K562 (cell line): ENCODE measurements at regions not wholly inside any gene's neighbourhood (a gene's known extent, or its start where the extent isn't known, plus 50 kb on each side); places are given as distances from the start of the nearest gene placed in this dataset.

Experiments
- FOXP1 ChIP-seq: sonication (generic); formaldehyde crosslinking; IDR thresholded peaks from 2 replicates; pipeline ENCODE4 v1.8.0; 2022; ENCODE audit warnings: mild to moderate bottlenecking, missing genetic modification reagents
- KAT7 ChIP-seq: sonication (generic); formaldehyde crosslinking; IDR thresholded peaks from 2 replicates; pipeline ENCODE4 v1.8.0; 2022; ENCODE audit warnings: missing genetic modification reagents, mild to moderate bottlenecking, borderline replicate concordance
- KDM4B ChIP-seq, 2 experiments: fragments of 450-650 bp in 1 of 2; sonication (generic) in 1 of 2; IDR thresholded peaks; 2 replicates each; pipeline ENCODE4 v1.6.1; 2016 to 2017; ENCODE audit warnings: borderline replicate concordance in 2 of 2, antibody characterized with exemption in 1 of 2, low read depth in 1 of 2, mild to moderate bottlenecking in 1 of 2
- MAFK ChIP-seq: IDR thresholded peaks from 2 replicates; pipeline ENCODE4 v1.6.1; 2011; ENCODE audit warnings: low read length, improper control_type of control experiment
- POLR2AphosphoS2 ChIP-seq: IDR thresholded peaks from 2 replicates; pipeline ENCODE4 v1.6.1; 2012; ENCODE audit warnings: low read length, improper control_type of control experiment
- RAD21 ChIP-seq, 2 experiments: fragments of 250-450 bp in 1 of 2; fragments of 450-650 bp in 1 of 2; sonication (Bioruptor Pico) in 1 of 2; formaldehyde crosslinking in 1 of 2; IDR thresholded peaks in 1 of 2; conservative IDR thresholded peaks in 1 of 2; 2 replicates each; pipeline versions ENCODE4 v1.4.0 to v1.8.0; 2020 to 2022; ENCODE audit warnings: mild to moderate bottlenecking in 2 of 2, moderate library complexity in 1 of 2
- SPI1 ChIP-seq: IDR thresholded peaks from 2 replicates; pipeline ENCODE4 v1.6.1; 2011; ENCODE audit warnings: low read depth, low read length, control low read depth, borderline replicate concordance
- SRSF9 ChIP-seq: fragments of 200-400 bp; formaldehyde crosslinking; IDR thresholded peaks from 2 replicates; pipeline ENCODE4 v1.6.1; 2017; ENCODE audit warnings: low read depth, low read length, borderline replicate concordance
- ZBTB8A ChIP-seq: fragments of 450-650 bp; IDR thresholded peaks from 2 replicates; pipeline ENCODE4 v1.6.1; 2018; ENCODE audit warnings: mild to moderate bottlenecking, moderate library complexity; ENCODE audit not compliant: partially characterized antibody
- TF ChIP-seq, protein P1 (sequence below), 2 experiments: fragments of 450-650 bp; formaldehyde crosslinking in 1 of 2; IDR thresholded peaks; 2 replicates each; pipeline versions ENCODE4 v1.4.0 to v1.6.1; 2014 to 2020; ENCODE audit warnings: mild to moderate bottlenecking in 2 of 2, borderline replicate concordance in 1 of 2, low read depth in 1 of 2
- TF ChIP-seq, protein P2 (sequence below): sonication (generic); formaldehyde crosslinking; IDR thresholded peaks from 2 replicates; pipeline ENCODE4 v1.8.0; 2023; ENCODE audit warnings: mild to moderate bottlenecking, missing genetic modification reagents
- TF ChIP-seq, protein P3 (sequence below): sonication (generic); formaldehyde crosslinking; IDR thresholded peaks from 2 replicates; pipeline ENCODE4 v1.8.0; 2023; ENCODE audit warnings: mild to moderate bottlenecking, missing genetic modification reagents
- TF ChIP-seq, protein P4 (sequence below): sonication (generic); formaldehyde crosslinking; IDR thresholded peaks from 2 replicates; pipeline ENCODE4 v1.5.0; 2020; ENCODE audit warnings: missing genetic modification reagents
- TF ChIP-seq, protein P5 (sequence below), 3 experiments: IDR thresholded peaks in 2 of 3; conservative IDR thresholded peaks in 1 of 3; 2 replicates each; pipeline ENCODE4 v1.5.1; 2011 to 2012; ENCODE audit warnings: low read length in 3 of 3, mild to moderate bottlenecking in 3 of 3, control low read depth in 2 of 3, improper control_type of control experiment in 1 of 3, inconsistent platforms in 1 of 3, low read depth in 1 of 3, mixed read lengths in 1 of 3, moderate library complexity in 1 of 3; ENCODE audit not compliant: insufficient read depth in 2 of 3

DNA sequence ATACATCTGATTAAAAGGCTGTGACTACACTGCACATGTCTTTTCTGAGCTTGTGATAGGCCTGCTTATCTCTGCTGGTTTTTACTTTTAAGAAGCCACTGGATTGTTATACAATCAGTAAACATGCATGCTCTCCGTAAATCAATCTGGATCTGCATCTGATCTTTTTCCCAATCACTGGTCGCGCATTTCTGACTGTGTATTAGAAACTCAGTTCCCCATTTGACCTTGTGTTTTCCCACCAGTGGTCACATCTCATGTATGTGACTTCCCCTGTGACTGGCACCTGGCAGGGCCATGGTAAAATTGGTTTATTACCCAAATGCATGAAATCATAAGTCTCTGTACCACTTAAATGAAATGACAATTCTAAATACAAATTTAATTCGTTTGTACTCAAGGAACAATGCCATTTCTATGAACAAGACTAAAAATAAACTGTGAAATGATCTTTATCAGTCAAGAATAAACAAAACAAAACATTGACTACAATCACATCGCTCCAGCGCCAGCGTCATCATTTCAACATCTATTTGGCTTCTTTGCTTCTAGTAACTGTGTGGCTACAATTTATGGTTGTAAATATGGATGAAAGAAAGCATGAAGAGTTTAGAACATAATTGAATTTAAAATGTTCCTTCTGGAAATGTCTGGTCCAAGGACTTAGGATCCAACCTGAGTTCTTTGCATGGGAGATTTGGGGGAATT is 396.6 kb upstream of the TRIB2 start:
- TF ChIP-seq, protein P1, sequence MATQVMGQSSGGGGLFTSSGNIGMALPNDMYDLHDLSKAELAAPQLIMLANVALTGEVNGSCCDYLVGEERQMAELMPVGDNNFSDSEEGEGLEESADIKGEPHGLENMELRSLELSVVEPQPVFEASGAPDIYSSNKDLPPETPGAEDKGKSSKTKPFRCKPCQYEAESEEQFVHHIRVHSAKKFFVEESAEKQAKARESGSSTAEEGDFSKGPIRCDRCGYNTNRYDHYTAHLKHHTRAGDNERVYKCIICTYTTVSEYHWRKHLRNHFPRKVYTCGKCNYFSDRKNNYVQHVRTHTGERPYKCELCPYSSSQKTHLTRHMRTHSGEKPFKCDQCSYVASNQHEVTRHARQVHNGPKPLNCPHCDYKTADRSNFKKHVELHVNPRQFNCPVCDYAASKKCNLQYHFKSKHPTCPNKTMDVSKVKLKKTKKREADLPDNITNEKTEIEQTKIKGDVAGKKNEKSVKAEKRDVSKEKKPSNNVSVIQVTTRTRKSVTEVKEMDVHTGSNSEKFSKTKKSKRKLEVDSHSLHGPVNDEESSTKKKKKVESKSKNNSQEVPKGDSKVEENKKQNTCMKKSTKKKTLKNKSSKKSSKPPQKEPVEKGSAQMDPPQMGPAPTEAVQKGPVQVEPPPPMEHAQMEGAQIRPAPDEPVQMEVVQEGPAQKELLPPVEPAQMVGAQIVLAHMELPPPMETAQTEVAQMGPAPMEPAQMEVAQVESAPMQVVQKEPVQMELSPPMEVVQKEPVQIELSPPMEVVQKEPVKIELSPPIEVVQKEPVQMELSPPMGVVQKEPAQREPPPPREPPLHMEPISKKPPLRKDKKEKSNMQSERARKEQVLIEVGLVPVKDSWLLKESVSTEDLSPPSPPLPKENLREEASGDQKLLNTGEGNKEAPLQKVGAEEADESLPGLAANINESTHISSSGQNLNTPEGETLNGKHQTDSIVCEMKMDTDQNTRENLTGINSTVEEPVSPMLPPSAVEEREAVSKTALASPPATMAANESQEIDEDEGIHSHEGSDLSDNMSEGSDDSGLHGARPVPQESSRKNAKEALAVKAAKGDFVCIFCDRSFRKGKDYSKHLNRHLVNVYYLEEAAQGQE (IDR thresholded peaks at IDR 0.05; ENCODE audit: borderline replicate concordance), result no peak
- TF ChIP-seq, protein P1 (CRISPR knock-in tag; IDR thresholded peaks at IDR 0.05; ENCODE audit: low read depth), result no peak
- TF ChIP-seq, protein P2, sequence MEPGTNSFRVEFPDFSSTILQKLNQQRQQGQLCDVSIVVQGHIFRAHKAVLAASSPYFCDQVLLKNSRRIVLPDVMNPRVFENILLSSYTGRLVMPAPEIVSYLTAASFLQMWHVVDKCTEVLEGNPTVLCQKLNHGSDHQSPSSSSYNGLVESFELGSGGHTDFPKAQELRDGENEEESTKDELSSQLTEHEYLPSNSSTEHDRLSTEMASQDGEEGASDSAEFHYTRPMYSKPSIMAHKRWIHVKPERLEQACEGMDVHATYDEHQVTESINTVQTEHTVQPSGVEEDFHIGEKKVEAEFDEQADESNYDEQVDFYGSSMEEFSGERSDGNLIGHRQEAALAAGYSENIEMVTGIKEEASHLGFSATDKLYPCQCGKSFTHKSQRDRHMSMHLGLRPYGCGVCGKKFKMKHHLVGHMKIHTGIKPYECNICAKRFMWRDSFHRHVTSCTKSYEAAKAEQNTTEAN (CRISPR knock-in tag), result no peak
- TF ChIP-seq SRSF9, result no peak
- no peak for TF ChIP-seq SPI1
- no peak for TF ChIP-seq KAT7 (CRISPR knock-in tag)
- no peak for TF ChIP-seq FOXP1 (CRISPR knock-in tag)
- TF ChIP-seq, protein P3, sequence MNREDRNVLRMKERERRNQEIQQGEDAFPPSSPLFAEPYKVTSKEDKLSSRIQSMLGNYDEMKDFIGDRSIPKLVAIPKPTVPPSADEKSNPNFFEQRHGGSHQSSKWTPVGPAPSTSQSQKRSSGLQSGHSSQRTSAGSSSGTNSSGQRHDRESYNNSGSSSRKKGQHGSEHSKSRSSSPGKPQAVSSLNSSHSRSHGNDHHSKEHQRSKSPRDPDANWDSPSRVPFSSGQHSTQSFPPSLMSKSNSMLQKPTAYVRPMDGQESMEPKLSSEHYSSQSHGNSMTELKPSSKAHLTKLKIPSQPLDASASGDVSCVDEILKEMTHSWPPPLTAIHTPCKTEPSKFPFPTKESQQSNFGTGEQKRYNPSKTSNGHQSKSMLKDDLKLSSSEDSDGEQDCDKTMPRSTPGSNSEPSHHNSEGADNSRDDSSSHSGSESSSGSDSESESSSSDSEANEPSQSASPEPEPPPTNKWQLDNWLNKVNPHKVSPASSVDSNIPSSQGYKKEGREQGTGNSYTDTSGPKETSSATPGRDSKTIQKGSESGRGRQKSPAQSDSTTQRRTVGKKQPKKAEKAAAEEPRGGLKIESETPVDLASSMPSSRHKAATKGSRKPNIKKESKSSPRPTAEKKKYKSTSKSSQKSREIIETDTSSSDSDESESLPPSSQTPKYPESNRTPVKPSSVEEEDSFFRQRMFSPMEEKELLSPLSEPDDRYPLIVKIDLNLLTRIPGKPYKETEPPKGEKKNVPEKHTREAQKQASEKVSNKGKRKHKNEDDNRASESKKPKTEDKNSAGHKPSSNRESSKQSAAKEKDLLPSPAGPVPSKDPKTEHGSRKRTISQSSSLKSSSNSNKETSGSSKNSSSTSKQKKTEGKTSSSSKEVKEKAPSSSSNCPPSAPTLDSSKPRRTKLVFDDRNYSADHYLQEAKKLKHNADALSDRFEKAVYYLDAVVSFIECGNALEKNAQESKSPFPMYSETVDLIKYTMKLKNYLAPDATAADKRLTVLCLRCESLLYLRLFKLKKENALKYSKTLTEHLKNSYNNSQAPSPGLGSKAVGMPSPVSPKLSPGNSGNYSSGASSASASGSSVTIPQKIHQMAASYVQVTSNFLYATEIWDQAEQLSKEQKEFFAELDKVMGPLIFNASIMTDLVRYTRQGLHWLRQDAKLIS (CRISPR knock-in tag), result no peak
- no peak for TF ChIP-seq KDM4B (IDR thresholded peaks at IDR 0.05; ENCODE audit: borderline replicate concordance in 2 of 2, low read depth in 1 of 2)
- no peak for TF ChIP-seq MAFK
- TF ChIP-seq, protein P4, sequence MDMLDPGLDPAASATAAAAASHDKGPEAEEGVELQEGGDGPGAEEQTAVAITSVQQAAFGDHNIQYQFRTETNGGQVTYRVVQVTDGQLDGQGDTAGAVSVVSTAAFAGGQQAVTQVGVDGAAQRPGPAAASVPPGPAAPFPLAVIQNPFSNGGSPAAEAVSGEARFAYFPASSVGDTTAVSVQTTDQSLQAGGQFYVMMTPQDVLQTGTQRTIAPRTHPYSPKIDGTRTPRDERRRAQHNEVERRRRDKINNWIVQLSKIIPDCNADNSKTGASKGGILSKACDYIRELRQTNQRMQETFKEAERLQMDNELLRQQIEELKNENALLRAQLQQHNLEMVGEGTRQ (CRISPR knock-in tag), result no peak
- TF ChIP-seq, protein P5, sequence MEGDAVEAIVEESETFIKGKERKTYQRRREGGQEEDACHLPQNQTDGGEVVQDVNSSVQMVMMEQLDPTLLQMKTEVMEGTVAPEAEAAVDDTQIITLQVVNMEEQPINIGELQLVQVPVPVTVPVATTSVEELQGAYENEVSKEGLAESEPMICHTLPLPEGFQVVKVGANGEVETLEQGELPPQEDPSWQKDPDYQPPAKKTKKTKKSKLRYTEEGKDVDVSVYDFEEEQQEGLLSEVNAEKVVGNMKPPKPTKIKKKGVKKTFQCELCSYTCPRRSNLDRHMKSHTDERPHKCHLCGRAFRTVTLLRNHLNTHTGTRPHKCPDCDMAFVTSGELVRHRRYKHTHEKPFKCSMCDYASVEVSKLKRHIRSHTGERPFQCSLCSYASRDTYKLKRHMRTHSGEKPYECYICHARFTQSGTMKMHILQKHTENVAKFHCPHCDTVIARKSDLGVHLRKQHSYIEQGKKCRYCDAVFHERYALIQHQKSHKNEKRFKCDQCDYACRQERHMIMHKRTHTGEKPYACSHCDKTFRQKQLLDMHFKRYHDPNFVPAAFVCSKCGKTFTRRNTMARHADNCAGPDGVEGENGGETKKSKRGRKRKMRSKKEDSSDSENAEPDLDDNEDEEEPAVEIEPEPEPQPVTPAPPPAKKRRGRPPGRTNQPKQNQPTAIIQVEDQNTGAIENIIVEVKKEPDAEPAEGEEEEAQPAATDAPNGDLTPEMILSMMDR (IDR thresholded peaks at IDR 0.05 in 2 of 3, conservative IDR thresholded peaks at IDR 0.05 in 1 of 3; ENCODE audit: insufficient read depth in 2 of 3, low read depth in 1 of 3, low read length in 3 of 3), result no peak
- no peak for TF ChIP-seq ZBTB8A
- no peak for TF ChIP-seq POLR2AphosphoS2
- no peak for TF ChIP-seq RAD21 (CRISPR knock-in tag; conservative IDR thresholded peaks at IDR 0.05 in 1 of 2, IDR thresholded peaks at IDR 0.05 in 1 of 2)
